Neural cell (in vitro differentiated cells): ENCODE measurements at regions not wholly inside any gene's neighbourhood (a gene's known extent, or its start where the extent isn't known, plus 50 kb on each side); places are given as distances from the start of the nearest gene placed in this dataset.

Experiments
- EP300 ChIP-seq: fragments of 450-650 bp; conservative IDR thresholded peaks from 2 replicates; pipeline ENCODE4 v1.6.1; 2014; ENCODE audit warnings: antibody characterized with exemption, mild to moderate bottlenecking, moderate library complexity; ENCODE audit not compliant: poor library complexity, severe bottlenecking
- EZH2 ChIP-seq: fragments of 200-600, 300-800 bp; shearing (Covaris generic), sonication (generic); IDR thresholded peaks from 2 replicates; pipeline ENCODE4 v1.6.1; 2014; ENCODE audit warnings: antibody characterized with exemption, low read length, borderline replicate concordance, mild to moderate bottlenecking; ENCODE audit not compliant: insufficient read depth, poor library complexity, severe bottlenecking
- RAD21 ChIP-seq: fragments of 450-650 bp; conservative IDR thresholded peaks from 2 replicates; pipeline ENCODE4 v1.6.1; 2014; ENCODE audit warnings: antibody characterized with exemption, mild to moderate bottlenecking, moderate library complexity
- REST ChIP-seq: IDR thresholded peaks from 2 replicates; pipeline ENCODE4 v1.6.1; 2012; ENCODE audit warnings: borderline replicate concordance
- SMC3 ChIP-seq: fragments of 450-650 bp; conservative IDR thresholded peaks from 2 replicates; pipeline ENCODE4 v1.6.1; 2014; ENCODE audit warnings: antibody characterized with exemption, mild to moderate bottlenecking, moderate library complexity; ENCODE audit not compliant: poor library complexity
- TAF1 ChIP-seq: IDR thresholded peaks from 2 replicates; pipeline ENCODE4 v1.6.1; 2012; ENCODE audit warnings: low read depth
- TF ChIP-seq, protein P1 (sequence below): fragments of 450-650 bp; IDR thresholded peaks from 2 replicates; pipeline ENCODE4 v1.5.1; 2014; ENCODE audit warnings: antibody characterized with exemption, mild to moderate bottlenecking, moderate library complexity; ENCODE audit not compliant: poor library complexity, severe bottlenecking

DNA sequence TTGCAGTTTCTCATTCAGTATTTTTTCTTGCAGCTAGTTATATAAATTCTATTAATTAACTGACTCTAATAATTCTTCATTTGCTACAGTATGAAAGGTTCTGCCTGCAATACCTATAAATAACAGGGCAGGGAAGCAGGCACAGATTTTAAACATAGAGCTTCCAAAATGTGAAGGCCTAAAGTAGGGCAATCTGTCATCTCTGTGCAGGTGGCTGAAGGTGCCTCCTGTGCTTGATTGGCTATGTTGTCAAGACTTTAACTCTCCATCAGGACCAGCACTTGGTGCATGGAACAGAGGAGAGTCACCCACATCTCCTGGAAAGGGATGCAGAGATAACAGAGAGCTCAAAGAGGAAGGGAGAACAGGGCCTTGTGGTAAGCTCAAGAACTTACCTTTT is 75.2 kb upstream of the TSPAN5 start:
- no peak for TF ChIP-seq RAD21
- TF ChIP-seq, protein P1, sequence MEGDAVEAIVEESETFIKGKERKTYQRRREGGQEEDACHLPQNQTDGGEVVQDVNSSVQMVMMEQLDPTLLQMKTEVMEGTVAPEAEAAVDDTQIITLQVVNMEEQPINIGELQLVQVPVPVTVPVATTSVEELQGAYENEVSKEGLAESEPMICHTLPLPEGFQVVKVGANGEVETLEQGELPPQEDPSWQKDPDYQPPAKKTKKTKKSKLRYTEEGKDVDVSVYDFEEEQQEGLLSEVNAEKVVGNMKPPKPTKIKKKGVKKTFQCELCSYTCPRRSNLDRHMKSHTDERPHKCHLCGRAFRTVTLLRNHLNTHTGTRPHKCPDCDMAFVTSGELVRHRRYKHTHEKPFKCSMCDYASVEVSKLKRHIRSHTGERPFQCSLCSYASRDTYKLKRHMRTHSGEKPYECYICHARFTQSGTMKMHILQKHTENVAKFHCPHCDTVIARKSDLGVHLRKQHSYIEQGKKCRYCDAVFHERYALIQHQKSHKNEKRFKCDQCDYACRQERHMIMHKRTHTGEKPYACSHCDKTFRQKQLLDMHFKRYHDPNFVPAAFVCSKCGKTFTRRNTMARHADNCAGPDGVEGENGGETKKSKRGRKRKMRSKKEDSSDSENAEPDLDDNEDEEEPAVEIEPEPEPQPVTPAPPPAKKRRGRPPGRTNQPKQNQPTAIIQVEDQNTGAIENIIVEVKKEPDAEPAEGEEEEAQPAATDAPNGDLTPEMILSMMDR, result no peak
- TF ChIP-seq REST, result no peak
- no peak for TF ChIP-seq EZH2
- TF ChIP-seq EP300, result no peak
- no peak for TF ChIP-seq TAF1
- no peak for TF ChIP-seq SMC3
